ENCODE measurements at regions not wholly inside any gene's neighbourhood (a gene's known extent, or its start where the extent isn't known, plus 50 kb on each side); places are given as distances from the start of the nearest gene placed in this dataset.

DNA sequence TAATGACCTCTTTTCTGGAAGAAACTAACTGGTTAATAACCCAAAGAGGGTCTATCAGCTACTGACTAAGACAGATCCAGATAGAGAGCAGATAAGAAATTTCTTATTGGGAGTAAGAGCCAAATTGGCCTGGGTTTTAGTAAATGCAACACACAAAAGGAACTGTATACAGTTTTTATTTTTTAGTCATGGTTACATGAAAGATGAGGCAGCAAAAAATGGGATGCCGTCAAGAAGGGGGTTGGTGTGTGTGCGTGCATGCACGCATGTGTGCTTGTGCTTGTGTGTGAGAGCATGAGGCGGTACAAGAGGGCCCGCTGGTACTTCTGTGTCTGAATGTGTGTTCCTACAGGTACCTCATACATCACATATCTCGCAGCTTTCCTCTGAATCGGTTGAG, 466.2 kb upstream of the HNRNPA3 start (continued):
- TF ChIP-seq, protein P1, sequence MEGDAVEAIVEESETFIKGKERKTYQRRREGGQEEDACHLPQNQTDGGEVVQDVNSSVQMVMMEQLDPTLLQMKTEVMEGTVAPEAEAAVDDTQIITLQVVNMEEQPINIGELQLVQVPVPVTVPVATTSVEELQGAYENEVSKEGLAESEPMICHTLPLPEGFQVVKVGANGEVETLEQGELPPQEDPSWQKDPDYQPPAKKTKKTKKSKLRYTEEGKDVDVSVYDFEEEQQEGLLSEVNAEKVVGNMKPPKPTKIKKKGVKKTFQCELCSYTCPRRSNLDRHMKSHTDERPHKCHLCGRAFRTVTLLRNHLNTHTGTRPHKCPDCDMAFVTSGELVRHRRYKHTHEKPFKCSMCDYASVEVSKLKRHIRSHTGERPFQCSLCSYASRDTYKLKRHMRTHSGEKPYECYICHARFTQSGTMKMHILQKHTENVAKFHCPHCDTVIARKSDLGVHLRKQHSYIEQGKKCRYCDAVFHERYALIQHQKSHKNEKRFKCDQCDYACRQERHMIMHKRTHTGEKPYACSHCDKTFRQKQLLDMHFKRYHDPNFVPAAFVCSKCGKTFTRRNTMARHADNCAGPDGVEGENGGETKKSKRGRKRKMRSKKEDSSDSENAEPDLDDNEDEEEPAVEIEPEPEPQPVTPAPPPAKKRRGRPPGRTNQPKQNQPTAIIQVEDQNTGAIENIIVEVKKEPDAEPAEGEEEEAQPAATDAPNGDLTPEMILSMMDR (IDR thresholded peaks at IDR 0.05) = no peak
- TF ChIP-seq HMGA2 (CRISPR knock-in tag; IDR thresholded peaks at IDR 0.05) = no peak
- TF ChIP-seq ATF1 (CRISPR knock-in tag; IDR thresholded peaks at IDR 0.05) = no peak
- TF ChIP-seq, protein P2, sequence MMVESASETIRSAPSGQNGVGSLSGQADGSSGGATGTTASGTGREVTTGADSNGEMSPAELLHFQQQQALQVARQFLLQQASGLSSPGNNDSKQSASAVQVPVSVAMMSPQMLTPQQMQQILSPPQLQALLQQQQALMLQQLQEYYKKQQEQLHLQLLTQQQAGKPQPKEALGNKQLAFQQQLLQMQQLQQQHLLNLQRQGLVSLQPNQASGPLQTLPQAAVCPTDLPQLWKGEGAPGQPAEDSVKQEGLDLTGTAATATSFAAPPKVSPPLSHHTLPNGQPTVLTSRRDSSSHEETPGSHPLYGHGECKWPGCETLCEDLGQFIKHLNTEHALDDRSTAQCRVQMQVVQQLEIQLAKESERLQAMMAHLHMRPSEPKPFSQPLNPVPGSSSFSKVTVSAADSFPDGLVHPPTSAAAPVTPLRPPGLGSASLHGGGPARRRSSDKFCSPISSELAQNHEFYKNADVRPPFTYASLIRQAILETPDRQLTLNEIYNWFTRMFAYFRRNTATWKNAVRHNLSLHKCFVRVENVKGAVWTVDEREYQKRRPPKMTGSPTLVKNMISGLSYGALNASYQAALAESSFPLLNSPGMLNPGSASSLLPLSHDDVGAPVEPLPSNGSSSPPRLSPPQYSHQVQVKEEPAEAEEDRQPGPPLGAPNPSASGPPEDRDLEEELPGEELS (CRISPR knock-in tag; IDR thresholded peaks at IDR 0.05) = no peak
- no peak for TF ChIP-seq PRRX2 (CRISPR knock-in tag; IDR thresholded peaks at IDR 0.05)
- TF ChIP-seq SOX15 (CRISPR knock-in tag; IDR thresholded peaks at IDR 0.05) = no peak
- no peak for TF ChIP-seq JUN (CRISPR knock-in tag; IDR thresholded peaks at IDR 0.05)

DNA sequence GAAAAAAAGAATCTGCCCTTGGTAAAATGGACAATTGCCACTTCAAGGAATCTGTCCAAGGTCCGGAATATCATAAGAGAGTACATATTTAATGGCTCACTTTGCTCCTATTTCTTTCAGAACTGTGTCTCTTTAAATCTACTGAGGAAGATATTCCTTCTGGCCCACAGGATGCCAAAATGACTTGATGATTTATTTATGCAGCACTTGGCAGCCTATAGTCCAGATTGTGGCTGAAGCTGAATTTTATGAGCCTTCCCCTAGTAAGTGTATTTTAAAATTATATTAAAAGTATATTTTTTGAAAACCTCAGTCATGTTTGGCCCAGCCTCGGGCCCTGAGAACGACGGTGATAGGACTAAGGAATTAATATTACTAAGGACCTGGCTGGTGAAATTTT, 465.1 kb upstream of the HNRNPA3 start:
- ChIA-PET POLR2A (no interaction called here), CTCF (interaction anchor here (0.9 to 2.3 kb wide), 2 partner anchors 67 to 93 kb away, joined by 3 to 13 read pairs; no protein-coding TSS in a partner anchor)
- no peaks in the 10 kb centered on the region for H3K9me3 Mint-ChIP-seq
- DNase-seq (ENCODE audit: low spot score) = no peak
- no peaks in the 10 kb centered on the region for H3K36me3 Mint-ChIP-seq
- no peak for ATAC-seq
- peaks cover 77% of the 10 kb centered on the region for H3K4me1 Mint-ChIP-seq
- H3K4me3 Mint-ChIP-seq = no peak overlapping the region
- no peaks in the 10 kb centered on the region for H3K27me3 Mint-ChIP-seq (ENCODE audit: low read depth)
- H3K27ac Mint-ChIP-seq = no peak overlapping the region
- no peak for TF ChIP-seq MXD4 (CRISPR knock-in tag; IDR thresholded peaks at IDR 0.05; ENCODE audit: borderline replicate concordance)
- no peak for TF ChIP-seq TP53 (CRISPR knock-in tag; IDR thresholded peaks at IDR 0.05)
- no peak for TF ChIP-seq ZNF423 (CRISPR knock-in tag; IDR thresholded peaks at IDR 0.05)
- TF ChIP-seq, protein P3, sequence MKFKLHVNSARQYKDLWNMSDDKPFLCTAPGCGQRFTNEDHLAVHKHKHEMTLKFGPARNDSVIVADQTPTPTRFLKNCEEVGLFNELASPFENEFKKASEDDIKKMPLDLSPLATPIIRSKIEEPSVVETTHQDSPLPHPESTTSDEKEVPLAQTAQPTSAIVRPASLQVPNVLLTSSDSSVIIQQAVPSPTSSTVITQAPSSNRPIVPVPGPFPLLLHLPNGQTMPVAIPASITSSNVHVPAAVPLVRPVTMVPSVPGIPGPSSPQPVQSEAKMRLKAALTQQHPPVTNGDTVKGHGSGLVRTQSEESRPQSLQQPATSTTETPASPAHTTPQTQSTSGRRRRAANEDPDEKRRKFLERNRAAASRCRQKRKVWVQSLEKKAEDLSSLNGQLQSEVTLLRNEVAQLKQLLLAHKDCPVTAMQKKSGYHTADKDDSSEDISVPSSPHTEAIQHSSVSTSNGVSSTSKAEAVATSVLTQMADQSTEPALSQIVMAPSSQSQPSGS (CRISPR knock-in tag; IDR thresholded peaks at IDR 0.05; ENCODE audit: borderline replicate concordance, low read depth) = no peak
- TF ChIP-seq, protein P4, sequence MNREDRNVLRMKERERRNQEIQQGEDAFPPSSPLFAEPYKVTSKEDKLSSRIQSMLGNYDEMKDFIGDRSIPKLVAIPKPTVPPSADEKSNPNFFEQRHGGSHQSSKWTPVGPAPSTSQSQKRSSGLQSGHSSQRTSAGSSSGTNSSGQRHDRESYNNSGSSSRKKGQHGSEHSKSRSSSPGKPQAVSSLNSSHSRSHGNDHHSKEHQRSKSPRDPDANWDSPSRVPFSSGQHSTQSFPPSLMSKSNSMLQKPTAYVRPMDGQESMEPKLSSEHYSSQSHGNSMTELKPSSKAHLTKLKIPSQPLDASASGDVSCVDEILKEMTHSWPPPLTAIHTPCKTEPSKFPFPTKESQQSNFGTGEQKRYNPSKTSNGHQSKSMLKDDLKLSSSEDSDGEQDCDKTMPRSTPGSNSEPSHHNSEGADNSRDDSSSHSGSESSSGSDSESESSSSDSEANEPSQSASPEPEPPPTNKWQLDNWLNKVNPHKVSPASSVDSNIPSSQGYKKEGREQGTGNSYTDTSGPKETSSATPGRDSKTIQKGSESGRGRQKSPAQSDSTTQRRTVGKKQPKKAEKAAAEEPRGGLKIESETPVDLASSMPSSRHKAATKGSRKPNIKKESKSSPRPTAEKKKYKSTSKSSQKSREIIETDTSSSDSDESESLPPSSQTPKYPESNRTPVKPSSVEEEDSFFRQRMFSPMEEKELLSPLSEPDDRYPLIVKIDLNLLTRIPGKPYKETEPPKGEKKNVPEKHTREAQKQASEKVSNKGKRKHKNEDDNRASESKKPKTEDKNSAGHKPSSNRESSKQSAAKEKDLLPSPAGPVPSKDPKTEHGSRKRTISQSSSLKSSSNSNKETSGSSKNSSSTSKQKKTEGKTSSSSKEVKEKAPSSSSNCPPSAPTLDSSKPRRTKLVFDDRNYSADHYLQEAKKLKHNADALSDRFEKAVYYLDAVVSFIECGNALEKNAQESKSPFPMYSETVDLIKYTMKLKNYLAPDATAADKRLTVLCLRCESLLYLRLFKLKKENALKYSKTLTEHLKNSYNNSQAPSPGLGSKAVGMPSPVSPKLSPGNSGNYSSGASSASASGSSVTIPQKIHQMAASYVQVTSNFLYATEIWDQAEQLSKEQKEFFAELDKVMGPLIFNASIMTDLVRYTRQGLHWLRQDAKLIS (CRISPR knock-in tag; IDR thresholded peaks at IDR 0.05; ENCODE audit: borderline replicate concordance) = no peak
- TF ChIP-seq, protein P5, sequence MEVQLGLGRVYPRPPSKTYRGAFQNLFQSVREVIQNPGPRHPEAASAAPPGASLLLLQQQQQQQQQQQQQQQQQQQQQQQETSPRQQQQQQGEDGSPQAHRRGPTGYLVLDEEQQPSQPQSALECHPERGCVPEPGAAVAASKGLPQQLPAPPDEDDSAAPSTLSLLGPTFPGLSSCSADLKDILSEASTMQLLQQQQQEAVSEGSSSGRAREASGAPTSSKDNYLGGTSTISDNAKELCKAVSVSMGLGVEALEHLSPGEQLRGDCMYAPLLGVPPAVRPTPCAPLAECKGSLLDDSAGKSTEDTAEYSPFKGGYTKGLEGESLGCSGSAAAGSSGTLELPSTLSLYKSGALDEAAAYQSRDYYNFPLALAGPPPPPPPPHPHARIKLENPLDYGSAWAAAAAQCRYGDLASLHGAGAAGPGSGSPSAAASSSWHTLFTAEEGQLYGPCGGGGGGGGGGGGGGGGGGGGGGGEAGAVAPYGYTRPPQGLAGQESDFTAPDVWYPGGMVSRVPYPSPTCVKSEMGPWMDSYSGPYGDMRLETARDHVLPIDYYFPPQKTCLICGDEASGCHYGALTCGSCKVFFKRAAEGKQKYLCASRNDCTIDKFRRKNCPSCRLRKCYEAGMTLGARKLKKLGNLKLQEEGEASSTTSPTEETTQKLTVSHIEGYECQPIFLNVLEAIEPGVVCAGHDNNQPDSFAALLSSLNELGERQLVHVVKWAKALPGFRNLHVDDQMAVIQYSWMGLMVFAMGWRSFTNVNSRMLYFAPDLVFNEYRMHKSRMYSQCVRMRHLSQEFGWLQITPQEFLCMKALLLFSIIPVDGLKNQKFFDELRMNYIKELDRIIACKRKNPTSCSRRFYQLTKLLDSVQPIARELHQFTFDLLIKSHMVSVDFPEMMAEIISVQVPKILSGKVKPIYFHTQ (CRISPR knock-in tag; IDR thresholded peaks at IDR 0.05) = no peak
- no peak for TF ChIP-seq TCF7 (CRISPR knock-in tag; IDR thresholded peaks at IDR 0.05; ENCODE audit: low read depth)
- TF ChIP-seq, protein P6, sequence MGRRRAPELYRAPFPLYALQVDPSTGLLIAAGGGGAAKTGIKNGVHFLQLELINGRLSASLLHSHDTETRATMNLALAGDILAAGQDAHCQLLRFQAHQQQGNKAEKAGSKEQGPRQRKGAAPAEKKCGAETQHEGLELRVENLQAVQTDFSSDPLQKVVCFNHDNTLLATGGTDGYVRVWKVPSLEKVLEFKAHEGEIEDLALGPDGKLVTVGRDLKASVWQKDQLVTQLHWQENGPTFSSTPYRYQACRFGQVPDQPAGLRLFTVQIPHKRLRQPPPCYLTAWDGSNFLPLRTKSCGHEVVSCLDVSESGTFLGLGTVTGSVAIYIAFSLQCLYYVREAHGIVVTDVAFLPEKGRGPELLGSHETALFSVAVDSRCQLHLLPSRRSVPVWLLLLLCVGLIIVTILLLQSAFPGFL (CRISPR knock-in tag; IDR thresholded peaks at IDR 0.05; ENCODE audit: borderline replicate concordance) = no peak
- no peak for TF ChIP-seq MYBL2 (CRISPR knock-in tag; IDR thresholded peaks at IDR 0.05)
- TF ChIP-seq, protein P1 (IDR thresholded peaks at IDR 0.05) = no peak
- TF ChIP-seq, protein P7, sequence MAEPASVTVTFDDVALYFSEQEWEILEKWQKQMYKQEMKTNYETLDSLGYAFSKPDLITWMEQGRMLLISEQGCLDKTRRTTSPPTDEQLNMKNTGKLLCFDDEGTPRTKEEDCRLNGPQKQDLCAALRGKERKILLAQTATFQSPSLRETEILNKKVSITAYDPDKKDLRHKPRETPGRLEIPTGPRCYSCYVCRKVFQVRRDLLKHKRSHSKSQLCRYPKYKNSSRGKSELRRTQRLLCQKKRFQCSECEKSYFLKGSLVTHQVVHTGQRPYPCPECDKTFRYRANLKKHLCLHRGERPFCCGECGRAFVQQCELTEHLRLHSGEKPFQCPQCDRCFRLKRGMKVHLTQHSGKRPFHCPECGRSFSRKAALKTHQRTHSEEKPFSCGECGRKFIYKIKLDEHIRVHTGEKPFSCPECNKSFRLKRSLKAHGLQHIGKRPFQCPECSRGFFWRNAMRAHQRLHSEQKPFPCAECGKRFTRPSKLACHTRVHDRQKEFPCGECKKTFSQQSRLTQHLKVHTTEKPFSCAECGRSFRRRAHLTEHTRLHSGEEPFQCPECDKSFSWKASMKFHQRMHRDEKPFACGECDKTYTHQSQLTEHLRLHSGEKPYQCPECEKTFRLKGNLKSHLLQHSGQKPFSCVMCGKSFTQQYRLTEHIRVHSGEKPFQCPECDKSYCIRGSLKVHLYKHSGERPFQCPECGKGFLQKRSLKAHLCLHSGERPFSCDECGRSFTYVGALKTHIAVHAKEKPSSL (CRISPR knock-in tag; conservative IDR thresholded peaks at IDR 0.05) = no peak
- no peak for TF ChIP-seq IRF2 (CRISPR knock-in tag; IDR thresholded peaks at IDR 0.05; ENCODE audit: borderline replicate concordance, low read depth)

All from WTC11 (cell line).